ENCODE measurements at regions not wholly inside any gene's neighbourhood (a gene's known extent, or its start where the extent isn't known, plus 50 kb on each side); places are given as distances from the start of the nearest gene placed in this dataset.
"Not testable (repeated sequence)": the region's sequence is repeated elsewhere in the genome, so short reads cannot be mapped to it uniquely, and the experiment has no call there.

- no peak for DNase-seq (ENCODE audit: insufficient read length, low spot score)
- no peak for FAIRE-seq
These were observed 96.8 kb upstream of the IFNG-AS1 start for GRCh38 chr12:67892259-67893021.

- no peak for DNase-seq (ENCODE audit: insufficient read length, low spot score)
These were observed 96.1 kb upstream of the IFNG-AS1 start for GRCh38 chr12:67893022-67893580.

GRCh38 chr12:67900418-67900817 lies 88.8 kb upstream of the IFNG-AS1 start:
- DNase-seq (ENCODE audit: insufficient read length, low spot score); FAIRE-seq: not testable (repeated sequence)

More at GRCh38 chr12:67893022-67893580, 96.1 kb upstream of the IFNG-AS1 start:
- FAIRE-seq, result no peak

- FAIRE-seq (no peak), DNase-seq (ENCODE audit: insufficient read length, low spot score) (no peak)
These were observed 80.1 kb upstream of the IFNG-AS1 start for GRCh38 chr12:67909091-67909531.

- FAIRE-seq (no peak), DNase-seq (ENCODE audit: insufficient read length, low spot score) (no peak)
These were observed 79.6 kb upstream of the IFNG-AS1 start for GRCh38 chr12:67909681-67910080.

GRCh38 chr12:67910360-67911274 lies 78.6 kb upstream of the IFNG-AS1 start:
- FAIRE-seq (no peak), DNase-seq (ENCODE audit: insufficient read length, low spot score) (no peak)

GRCh38 chr12:67911275-67911600 lies 78.0 kb upstream of the IFNG-AS1 start:
- FAIRE-seq, result no peak
- DNase-seq (ENCODE audit: insufficient read length, low spot score), result no peak

GRCh38 chr12:67911789-67912188 lies 77.5 kb upstream of the IFNG-AS1 start:
- FAIRE-seq, result no peak
- DNase-seq (ENCODE audit: insufficient read length, low spot score), result no peak

GRCh38 chr12:67915335-67915851 lies 73.9 kb upstream of the IFNG-AS1 start:
- FAIRE-seq (no peak), DNase-seq (ENCODE audit: insufficient read length, low spot score) (no peak)

- FAIRE-seq, result no peak
These were observed 72.8 kb upstream of the IFNG-AS1 start for GRCh38 chr12:67916266-67916970.

GRCh38 chr12:67917811-67918210 lies 71.4 kb upstream of the IFNG-AS1 start:
- FAIRE-seq, result no peak
- DNase-seq (ENCODE audit: insufficient read length, low spot score), result no peak

More at GRCh38 chr12:67916266-67916970, 72.8 kb upstream of the IFNG-AS1 start:
- no peak for DNase-seq (ENCODE audit: insufficient read length, low spot score)

GRCh38 chr12:67918441-67918840 lies 70.8 kb upstream of the IFNG-AS1 start:
- DNase-seq (ENCODE audit: insufficient read length, low spot score) (no peak), FAIRE-seq (no peak)

- DNase-seq (ENCODE audit: insufficient read length, low spot score), result no peak
- FAIRE-seq, result no peak
These were observed 69.8 kb upstream of the IFNG-AS1 start for GRCh38 chr12:67919406-67919805.

- FAIRE-seq, result no peak
- no peak for DNase-seq (ENCODE audit: insufficient read length, low spot score)
These were observed 68.8 kb upstream of the IFNG-AS1 start for GRCh38 chr12:67920413-67920812.

- DNase-seq (ENCODE audit: insufficient read length, low spot score), result no peak
- FAIRE-seq, result no peak
These were observed 68.0 kb upstream of the IFNG-AS1 start for GRCh38 chr12:67921286-67921685.

GRCh38 chr12:67922245-67922644 lies 67.0 kb upstream of the IFNG-AS1 start:
- FAIRE-seq (no peak), DNase-seq (ENCODE audit: insufficient read length, low spot score) (no peak)

GRCh38 chr12:67925077-67925476 lies 64.2 kb upstream of the IFNG-AS1 start:
- FAIRE-seq (no peak), DNase-seq (ENCODE audit: insufficient read length, low spot score) (no peak)

GRCh38 chr12:67925552-67925951 lies 63.7 kb upstream of the IFNG-AS1 start:
- DNase-seq (ENCODE audit: insufficient read length, low spot score) (no peak), FAIRE-seq (no peak)

- no peak for FAIRE-seq
- no peak for DNase-seq (ENCODE audit: insufficient read length, low spot score)
These were observed 63.2 kb upstream of the IFNG-AS1 start for GRCh38 chr12:67926063-67926462.

GRCh38 chr12:67927324-67927723 lies 61.9 kb upstream of the IFNG-AS1 start:
- FAIRE-seq (no peak), DNase-seq (ENCODE audit: insufficient read length, low spot score) (no peak)

- FAIRE-seq (no peak), DNase-seq (ENCODE audit: insufficient read length, low spot score) (no peak)
These were observed 61.4 kb upstream of the IFNG-AS1 start for GRCh38 chr12:67927815-67928214.
